CD14-positive monocyte (primary cell): ENCODE measurements at regions not wholly inside any gene's neighbourhood (a gene's known extent, or its start where the extent isn't known, plus 50 kb on each side); places are given as distances from the start of the nearest gene placed in this dataset.

ENCODE experiments used
- DNase-seq, 3 donors: peaks; one replicate each; pipeline ENCODE4 v3.0.0-alpha.2; 2011 to 2022
- H2AFZ ChIP-seq: 2 replicates; pipeline ENCODE4 v1.6.0; 2012; ENCODE audit warnings: mild to moderate bottlenecking, low read depth, low read length, inconsistent platforms; ENCODE audit not compliant: insufficient read depth, poor library complexity, severe bottlenecking
- H3K27ac ChIP-seq, 2 donors: 1 replicate in 1 of 2; 2 replicates in 1 of 2; pipeline ENCODE4 v1.5.1; 2012 to 2013; ENCODE audit warnings: low read length in 2 of 2, control low read depth in 1 of 2, inconsistent platforms in 1 of 2, low read depth in 1 of 2, mild to moderate bottlenecking in 1 of 2
- H3K27me3 ChIP-seq, 2 donors: one replicate each; pipeline versions ENCODE4 v1.6.0 to v1.6.1; 2011 to 2013; ENCODE audit warnings: low read length in 2 of 2; ENCODE audit not compliant: control insufficient read depth in 2 of 2, insufficient read depth in 2 of 2
- H3K36me3 ChIP-seq, 2 donors: replicated peaks in 1 of 2; 1 replicate in 1 of 2; 2 replicates in 1 of 2; pipeline versions ENCODE4 v1.5.1 to v1.6.1; 2012 to 2013; ENCODE audit warnings: low read length in 2 of 2, control low read depth in 1 of 2, inconsistent platforms in 1 of 2, mild to moderate bottlenecking in 1 of 2; ENCODE audit not compliant: insufficient read depth in 2 of 2, control insufficient read depth in 1 of 2
- H3K4me1 ChIP-seq, 2 donors: 1 replicate in 1 of 2; 2 replicates in 1 of 2; pipeline versions ENCODE4 v1.5.1 to v1.6.1; 2012 to 2013; ENCODE audit warnings: low read length in 2 of 2, control low read depth in 1 of 2, inconsistent platforms in 1 of 2, mild to moderate bottlenecking in 1 of 2, moderate library complexity in 1 of 2; ENCODE audit not compliant: insufficient read depth in 2 of 2, control insufficient read depth in 1 of 2
- H3K4me2 ChIP-seq: replicated peaks from 2 replicates; pipeline ENCODE3; 2012; ENCODE audit warnings: low read length, moderate library complexity, mild to moderate bottlenecking; ENCODE audit not compliant: poor library complexity, severe bottlenecking; ENCODE audit errors: extremely low read depth
- H3K4me3 ChIP-seq, 3 experiments: fragments of 200-600 bp in 1 of 3; sonication (generic) in 1 of 3; replicated peaks in 1 of 3; 1 replicate in 2 of 3; 2 replicates in 1 of 3; pipeline ENCODE4 v1.5.1; 2011 to 2013; ENCODE audit warnings: low read length in 3 of 3, mild to moderate bottlenecking in 3 of 3, control low read depth in 2 of 3, low read depth in 2 of 3, inconsistent platforms in 1 of 3, moderate library complexity in 1 of 3
- H3K79me2 ChIP-seq: 2 replicates; pipeline ENCODE4 v1.6.0; 2012; ENCODE audit warnings: mild to moderate bottlenecking, control low read depth, inconsistent platforms, low read length, moderate library complexity; ENCODE audit not compliant: insufficient read depth
- H3K9ac ChIP-seq: 2 replicates; pipeline ENCODE4 v1.6.0; 2017; ENCODE audit warnings: low read length, mild to moderate bottlenecking; ENCODE audit not compliant: insufficient read depth, poor library complexity, severe bottlenecking
- H3K9me3 ChIP-seq, 2 donors: replicated peaks in 1 of 2; 1 replicate in 1 of 2; 2 replicates in 1 of 2; pipeline versions ENCODE4 v1.5.1 to v1.6.1; 2012 to 2013; ENCODE audit warnings: low read length in 2 of 2, control low read depth in 1 of 2; ENCODE audit not compliant: control insufficient read depth in 1 of 2, insufficient read depth in 1 of 2
- H4K20me1 ChIP-seq: 2 replicates; pipeline ENCODE4 v1.6.0; 2012; ENCODE audit warnings: mild to moderate bottlenecking, low read length, control low read depth, moderate library complexity; ENCODE audit not compliant: insufficient read depth
- H3K27ac Mint-ChIP-seq, 7 donors: one replicate each; pipeline ENCODE4 v1.8.0; 2020; ENCODE audit warnings: mild to moderate bottlenecking in 7 of 7, mixed read lengths in 7 of 7, moderate library complexity in 6 of 7, inconsistent platforms in 2 of 7
- H3K27me3 Mint-ChIP-seq, 3 donors: one replicate each; pipeline ENCODE4 v1.8.0; 2021 to 2022; ENCODE audit warnings: low read depth in 3 of 3, mild to moderate bottlenecking in 3 of 3, mixed read lengths in 3 of 3, moderate library complexity in 3 of 3, inconsistent platforms in 1 of 3
- H3K36me3 Mint-ChIP-seq, 2 donors: one replicate each; pipeline ENCODE4 v1.8.0; 2020; ENCODE audit warnings: mixed read lengths in 2 of 2, inconsistent platforms in 1 of 2, mild to moderate bottlenecking in 1 of 2
- H3K4me1 Mint-ChIP-seq: one replicate; pipeline ENCODE4 v1.8.0; 2020; ENCODE audit warnings: mild to moderate bottlenecking, mixed read lengths
- H3K4me3 Mint-ChIP-seq, 2 donors: one replicate each; pipeline ENCODE4 v1.8.0; 2020; ENCODE audit warnings: mild to moderate bottlenecking in 2 of 2, mixed read lengths in 2 of 2, moderate library complexity in 1 of 2
- H3K9me3 Mint-ChIP-seq, 7 donors: one replicate each; pipeline ENCODE4 v1.8.0; 2020 to 2022; ENCODE audit warnings: mixed read lengths in 7 of 7, mild to moderate bottlenecking in 6 of 7, moderate library complexity in 6 of 7, inconsistent platforms in 2 of 7
- CTCF ChIP-seq: fragments of 200-600 bp; IDR thresholded peaks from one replicate; pipeline ENCODE4 v1.8.0; 2022; ENCODE audit warnings: antibody characterized with exemption, mild to moderate bottlenecking
- WGBS: methylation state at CpG from one replicate; pipeline ENCODE4 v1.1.5; 2013; ENCODE audit warnings: missing lambda C conversion rate; ENCODE audit not compliant: insufficient coverage; 5-methylcytosine and 5-hydroxymethylcytosine counted together
- intact Hi-C, 2 donors: fragments of 100-400 bp; cut with micrococcal nuclease; formaldehyde crosslinking; loops; one replicate each; pipeline versions ENCODE4 v1.15.0 to v1.15.1; 2023

- Histone ChIP-seq H3K27ac (no peak overlapping the region), H2AFZ (no peak overlapping the region), H3K79me2 (no peaks in the 10 kb centered on the region), H3K36me3 (no peaks in the 10 kb centered on the region), H3K4me3 (no peak overlapping the region), H3K9ac (no peak overlapping the region), H3K9me3 (peaks cover 15 to 22% of the 10 kb centered on the region in 2 donors), H3K4me1 (no peaks in the 10 kb centered on the region), H3K27me3 (no peaks in the 10 kb centered on the region), H3K4me2 (no peak overlapping the region), H4K20me1 (no peaks in the 10 kb centered on the region)
- Mint-ChIP-seq H3K4me1 (no peaks in the 10 kb centered on the region), H3K4me3 (no peak overlapping the region), H3K9me3 (peaks cover 7 to 15% (median 10%) of the 10 kb centered on the region in 7 donors), H3K27me3 (peaks cover 0 to 1% (median 0%) of the 10 kb centered on the region in 3 donors), H3K27ac (no peak overlapping the region), H3K36me3 (no peaks in the 10 kb centered on the region)
- 83% methylated on average over 2 of the region's 8 CpGs for WGBS
- DNase-seq = no peak
- TF ChIP-seq CTCF = no peak
- intact Hi-C loops = no loop called here
Measured at GRCh38 chr11:130728185-130729180, 187.8 kb downstream of the SNX19 start.

DNA sequence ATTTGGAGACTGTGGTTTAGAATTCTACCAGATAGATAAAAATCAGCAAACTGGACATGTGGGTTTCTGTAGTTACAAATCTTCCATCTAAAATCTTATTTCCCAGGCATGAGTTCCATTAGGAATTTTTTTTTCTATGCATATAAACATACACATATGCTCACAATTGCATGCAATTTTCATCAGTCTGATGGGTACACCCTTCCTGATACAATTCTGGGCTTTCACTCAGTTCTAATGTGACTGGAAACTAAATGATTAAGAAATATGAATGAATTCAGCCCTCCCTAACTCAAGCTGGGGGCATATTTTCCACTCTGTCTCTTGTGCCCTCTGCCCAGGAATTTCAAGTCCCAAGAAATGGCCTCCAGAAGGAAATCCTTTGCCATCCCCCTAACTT lies 187.1 kb downstream of the SNX19 start:
- H3K27ac ChIP-seq = no peak overlapping the region
- H2AFZ ChIP-seq = no peak overlapping the region
- peaks cover 15 to 22% of the 10 kb centered on the region in 2 donors for H3K9me3 ChIP-seq
- DNase-seq = no peak
- Mint-ChIP-seq H3K27ac (no peak overlapping the region), H3K36me3 (no peaks in the 10 kb centered on the region), H3K27me3 (peaks cover 0 to 1% (median 0%) of the 10 kb centered on the region in 3 donors), H3K4me1 (no peaks in the 10 kb centered on the region), H3K4me3 (no peak overlapping the region), H3K9me3 (peaks cover 7 to 15% (median 10%) of the 10 kb centered on the region in 7 donors)
- no peaks in the 10 kb centered on the region for H3K36me3 ChIP-seq
- H3K4me2 ChIP-seq = no peak overlapping the region
- H4K20me1 ChIP-seq = no peaks in the 10 kb centered on the region
- no peak for TF ChIP-seq CTCF
- no peaks in the 10 kb centered on the region for H3K79me2 ChIP-seq
- H3K4me3 ChIP-seq = no peak overlapping the region
- H3K9ac ChIP-seq = no peak overlapping the region
- H3K4me1 ChIP-seq = no peaks in the 10 kb centered on the region
- intact Hi-C loops = no loop called here
- no peaks in the 10 kb centered on the region for H3K27me3 ChIP-seq
